GM18505 (cell line): ENCODE measurements at regions not wholly inside any gene's neighbourhood (a gene's known extent, or its start where the extent isn't known, plus 50 kb on each side); places are given as distances from the start of the nearest gene placed in this dataset.

Experiments used
- ATAC-seq: cut with Tn5 transposase; IDR thresholded peaks from one replicate; pipeline ENCODE4 v1.9.1; 2021; ENCODE audit not compliant: unreplicated experiment
- POLR2A ChIP-seq: IDR thresholded peaks from 4 replicates; pipeline ENCODE4 v1.6.1; 2011; ENCODE audit warnings: borderline replicate concordance; ENCODE audit not compliant: insufficient read depth, insufficient read length; ENCODE audit errors: extremely low read depth

DNA sequence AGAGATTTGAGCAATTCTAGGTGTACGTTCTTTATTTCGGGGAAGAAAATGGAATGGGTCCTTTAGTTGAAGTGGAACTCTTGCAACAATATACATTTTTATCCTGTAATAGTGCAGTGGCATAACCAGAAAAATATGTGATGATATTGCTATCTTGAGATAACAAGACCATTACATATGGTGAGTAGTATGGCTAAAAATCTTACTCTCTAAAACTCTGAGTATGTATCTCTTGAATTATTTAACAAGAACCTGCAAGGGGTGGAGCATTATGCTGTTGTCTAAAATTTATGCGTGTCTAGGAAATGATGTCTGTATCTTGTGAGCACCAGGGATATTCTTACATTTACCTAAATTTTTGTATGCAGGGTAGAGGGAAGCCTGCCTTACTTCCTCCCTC lies 68.4 kb upstream of the SLC4A10 start:
- ATAC-seq, result no peak
- TF ChIP-seq POLR2A, result no peak

DNA sequence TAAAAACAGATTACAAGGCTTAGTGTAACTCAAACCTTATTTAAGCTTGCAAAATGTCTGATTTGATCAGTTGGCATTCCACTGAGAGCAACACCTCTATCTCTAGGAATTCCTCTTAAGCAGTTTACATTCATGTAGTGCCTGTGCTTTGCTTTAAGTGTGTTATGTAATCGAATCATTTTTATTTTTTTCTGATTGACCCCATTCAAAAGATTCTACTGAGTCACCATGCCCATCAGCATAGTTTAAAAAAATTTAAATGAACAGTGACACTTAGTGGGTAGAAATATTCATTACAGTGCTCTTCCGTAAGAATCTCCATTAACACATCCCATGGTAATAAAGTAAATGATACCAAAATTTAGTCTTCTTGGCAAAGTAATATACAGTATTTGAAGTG lies 67.8 kb upstream of the SLC4A10 start:
- no peak for TF ChIP-seq POLR2A
- ATAC-seq, result no peak

DNA sequence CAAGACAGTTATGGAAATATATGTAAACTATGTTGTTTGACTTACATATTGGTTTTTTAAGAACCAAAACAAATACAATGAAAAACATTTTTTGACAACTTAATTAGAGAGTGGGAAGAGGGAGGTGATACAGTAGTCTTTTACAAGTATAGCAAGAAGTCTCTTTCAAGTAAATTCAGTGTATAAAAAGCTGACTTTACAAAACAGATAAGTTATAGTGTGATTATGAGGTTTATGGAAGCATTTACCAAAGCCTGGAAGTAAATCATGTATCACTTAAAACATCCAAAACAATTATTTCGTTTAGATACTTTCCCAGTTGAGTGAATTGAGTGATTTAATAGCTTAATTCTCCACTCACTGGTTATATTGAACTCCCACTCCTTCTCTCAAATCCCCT lies 66.7 kb upstream of the SLC4A10 start:
- no peak for TF ChIP-seq POLR2A
- ATAC-seq, result no peak

DNA sequence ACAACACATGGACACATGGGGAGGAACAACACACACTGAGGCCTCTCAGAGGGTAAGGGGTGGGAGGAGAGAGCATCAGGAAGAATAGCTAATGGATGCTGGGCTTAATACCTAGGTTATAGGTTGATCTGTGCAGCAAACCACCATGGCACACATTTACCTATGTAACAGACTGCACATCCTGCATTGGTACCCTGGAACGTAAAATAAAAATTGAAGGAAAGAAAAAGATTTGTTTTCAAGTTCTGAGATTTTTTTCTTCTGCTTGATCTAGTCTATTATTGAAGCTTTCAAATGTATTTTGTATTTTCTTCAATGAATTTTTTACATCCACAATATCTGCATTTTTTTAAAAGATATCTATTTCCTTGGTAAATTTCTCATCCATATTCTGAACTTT lies 59.3 kb upstream of the SLC4A10 start:
- TF ChIP-seq POLR2A, result no peak
- no peak for ATAC-seq

DNA sequence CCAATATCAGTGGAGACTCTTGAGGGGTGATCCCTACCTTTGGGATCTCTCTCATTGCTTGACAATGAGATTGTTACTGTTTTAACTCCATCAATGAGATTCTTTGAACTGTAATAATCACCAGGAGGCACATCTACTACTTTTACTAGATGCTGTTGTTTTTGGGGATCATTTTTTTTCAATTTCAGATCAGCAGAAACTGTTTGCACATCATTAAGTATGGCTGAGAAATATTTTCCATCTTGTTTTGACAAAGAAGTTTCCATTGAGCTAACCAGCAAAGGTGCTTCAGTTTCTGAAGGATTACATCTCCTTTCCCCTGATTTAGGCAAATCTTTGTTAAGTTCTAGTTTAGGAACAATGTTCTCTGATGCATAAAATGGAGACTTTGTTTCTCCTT lies 54.8 kb upstream of the SLC4A10 start:
- no peak for TF ChIP-seq POLR2A
- ATAC-seq, result no peak

DNA sequence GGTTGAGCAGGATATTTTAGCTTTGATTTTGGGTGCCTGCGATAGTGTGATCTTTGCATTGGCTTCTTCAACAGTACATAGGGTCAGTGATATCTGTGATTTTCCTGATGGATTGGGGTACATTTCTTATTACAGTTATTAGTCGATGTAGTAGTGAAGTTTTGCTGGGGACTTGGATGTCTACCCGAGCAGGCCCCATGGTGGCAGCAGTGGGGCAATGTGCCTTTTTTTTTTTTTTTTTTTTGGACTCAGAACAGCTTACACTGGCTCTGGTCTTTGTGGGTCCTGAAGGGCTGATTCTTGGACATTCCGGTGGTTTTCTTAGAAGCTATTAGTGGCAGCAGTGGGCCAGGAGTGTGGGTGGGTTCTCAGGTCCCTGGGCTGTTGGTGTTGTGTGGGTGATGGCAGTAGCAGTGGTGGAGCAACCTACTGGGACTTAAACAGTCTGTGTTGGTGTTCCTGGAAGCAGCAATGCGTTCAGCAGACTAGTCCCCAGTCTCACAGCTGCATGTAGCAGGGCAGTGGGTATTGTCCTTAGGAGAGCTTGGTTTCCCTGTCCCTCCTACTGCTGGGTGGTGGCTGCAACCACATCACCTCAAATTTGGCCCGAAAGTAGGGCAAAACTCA lies 53.7 kb upstream of the SLC4A10 start:
- no peak for ATAC-seq
- no peak for TF ChIP-seq POLR2A

DNA sequence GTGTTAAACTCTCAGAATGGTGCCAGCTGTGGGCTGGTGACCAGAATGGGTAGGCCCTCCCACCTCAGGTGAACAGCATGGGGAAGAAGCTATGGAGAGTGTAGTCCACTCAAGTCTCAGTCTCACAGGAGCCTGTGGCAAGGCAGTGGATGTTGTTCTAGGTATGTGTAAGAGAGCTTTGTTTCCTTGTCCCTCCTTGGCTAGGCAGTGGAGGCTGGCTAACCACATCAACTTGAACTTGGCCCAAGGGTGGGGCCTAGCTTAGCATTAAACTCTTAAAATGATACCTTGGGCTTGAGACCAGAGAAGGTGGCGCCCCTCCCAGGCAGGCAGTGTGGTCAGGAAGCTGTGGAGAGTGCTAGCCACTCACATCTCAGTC lies 53.2 kb upstream of the SLC4A10 start:
- TF ChIP-seq POLR2A, result no peak
- ATAC-seq, result no peak
